ENCODE measurements at regions not wholly inside any gene's neighbourhood (a gene's known extent, or its start where the extent isn't known, plus 50 kb on each side); places are given as distances from the start of the nearest gene placed in this dataset.

- Mint-ChIP-seq H3K27ac (no peak overlapping the region), H3K36me3 (ENCODE audit: insufficient read depth) (peaks cover 4% of the 10 kb centered on the region), H3K9me3 (ENCODE audit: low read depth) (peaks cover 22% of the 10 kb centered on the region), H3K4me3 (ENCODE audit: low read depth) (no peak overlapping the region), H3K27me3 (no peaks in the 10 kb centered on the region), H3K4me1 (ENCODE audit: low read depth) (no peaks in the 10 kb centered on the region)
- TF ChIP-seq, protein P1, sequence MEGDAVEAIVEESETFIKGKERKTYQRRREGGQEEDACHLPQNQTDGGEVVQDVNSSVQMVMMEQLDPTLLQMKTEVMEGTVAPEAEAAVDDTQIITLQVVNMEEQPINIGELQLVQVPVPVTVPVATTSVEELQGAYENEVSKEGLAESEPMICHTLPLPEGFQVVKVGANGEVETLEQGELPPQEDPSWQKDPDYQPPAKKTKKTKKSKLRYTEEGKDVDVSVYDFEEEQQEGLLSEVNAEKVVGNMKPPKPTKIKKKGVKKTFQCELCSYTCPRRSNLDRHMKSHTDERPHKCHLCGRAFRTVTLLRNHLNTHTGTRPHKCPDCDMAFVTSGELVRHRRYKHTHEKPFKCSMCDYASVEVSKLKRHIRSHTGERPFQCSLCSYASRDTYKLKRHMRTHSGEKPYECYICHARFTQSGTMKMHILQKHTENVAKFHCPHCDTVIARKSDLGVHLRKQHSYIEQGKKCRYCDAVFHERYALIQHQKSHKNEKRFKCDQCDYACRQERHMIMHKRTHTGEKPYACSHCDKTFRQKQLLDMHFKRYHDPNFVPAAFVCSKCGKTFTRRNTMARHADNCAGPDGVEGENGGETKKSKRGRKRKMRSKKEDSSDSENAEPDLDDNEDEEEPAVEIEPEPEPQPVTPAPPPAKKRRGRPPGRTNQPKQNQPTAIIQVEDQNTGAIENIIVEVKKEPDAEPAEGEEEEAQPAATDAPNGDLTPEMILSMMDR (IDR thresholded peaks at IDR 0.05; ENCODE audit: unreplicated experiment): no peak
- no peak for DNase-seq (ENCODE audit: low spot score, unreplicated experiment)
Measured at GRCh38 chrX:133159205-133159604, 58.9 kb downstream of the TFDP3 start.

- no peak for DNase-seq (ENCODE audit: low spot score, unreplicated experiment)
- no peak overlapping the region for H3K27ac Mint-ChIP-seq
- peaks cover 3% of the 10 kb centered on the region for H3K36me3 Mint-ChIP-seq (ENCODE audit: insufficient read depth)
- no peak overlapping the region for H3K4me3 Mint-ChIP-seq (ENCODE audit: low read depth)
- no peaks in the 10 kb centered on the region for H3K27me3 Mint-ChIP-seq
- TF ChIP-seq, protein P1 (IDR thresholded peaks at IDR 0.05; ENCODE audit: unreplicated experiment): no peak
- peaks cover 12% of the 10 kb centered on the region for H3K9me3 Mint-ChIP-seq (ENCODE audit: low read depth)
- H3K4me1 Mint-ChIP-seq (ENCODE audit: low read depth): peaks cover 14% of the 10 kb centered on the region
Measured at GRCh38 chrX:133151336-133151735, 54.4 kb upstream of the USP26 start.

DNA sequence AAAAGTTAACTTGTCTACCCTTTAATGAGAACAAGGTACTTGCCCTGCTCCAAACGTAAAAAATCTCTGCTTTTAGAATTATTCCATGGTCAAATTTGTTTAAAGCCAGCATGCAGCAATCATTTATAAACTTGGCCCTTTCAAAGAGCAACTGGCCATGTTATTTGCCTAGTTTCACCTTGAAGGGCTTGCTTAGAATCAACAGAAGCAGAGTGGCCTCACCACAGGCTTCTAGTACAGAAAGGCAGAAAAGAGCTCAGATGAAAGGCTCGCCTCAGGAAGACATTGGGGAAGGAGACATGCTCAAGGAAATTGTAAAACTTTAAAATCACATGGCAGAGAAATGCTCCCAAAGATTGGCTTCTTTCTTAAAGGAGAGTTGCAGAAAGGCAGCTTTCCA lies 53.8 kb upstream of the USP26 start:
- H3K36me3 Mint-ChIP-seq (ENCODE audit: insufficient read depth): no peaks in the 10 kb centered on the region
- peak overlapping the region; percentile 26 for H3K27ac Mint-ChIP-seq
- peaks cover 12% of the 10 kb centered on the region for H3K9me3 Mint-ChIP-seq (ENCODE audit: low read depth)
- H3K27me3 Mint-ChIP-seq: no peaks in the 10 kb centered on the region
- DNase-seq (ENCODE audit: low spot score, unreplicated experiment): no peak
- TF ChIP-seq, protein P1 (IDR thresholded peaks at IDR 0.05; ENCODE audit: unreplicated experiment): no peak
- H3K4me3 Mint-ChIP-seq (ENCODE audit: low read depth): no peak overlapping the region
- peaks cover 14% of the 10 kb centered on the region for H3K4me1 Mint-ChIP-seq (ENCODE audit: low read depth)
